ENCODE measurements at regions not wholly inside any gene's neighbourhood (a gene's known extent, or its start where the extent isn't known, plus 50 kb on each side); places are given as distances from the start of the nearest gene placed in this dataset.
A peak's percentile ranks its signal among the peaks of the same experiment; 100 is the strongest.
"Not testable (repeated sequence)": the region's sequence is repeated elsewhere in the genome, so short reads cannot be mapped to it uniquely, and the experiment has no call there.

DNA sequence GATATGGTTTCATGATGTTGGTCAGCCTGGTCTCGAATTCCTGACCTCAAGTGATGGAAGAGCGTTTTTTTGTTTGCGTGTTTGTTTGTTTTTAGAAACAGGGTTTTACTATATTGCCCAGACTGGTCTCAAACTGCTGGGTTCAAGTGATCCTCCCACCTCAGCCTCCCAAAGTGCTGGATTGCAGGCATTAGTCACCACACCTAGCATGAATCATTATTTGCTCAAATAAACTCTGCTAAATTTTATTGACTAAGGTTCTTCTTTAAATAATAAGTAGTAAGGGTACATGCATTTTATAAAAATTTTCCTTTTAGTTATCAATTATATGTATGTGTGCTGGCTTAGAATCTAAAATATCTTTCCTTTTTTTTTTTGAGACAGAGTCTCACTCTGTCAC, 52.9 kb downstream of the ZBTB9 start:
- ChIA-PET POLR2A (no interaction called here), CTCF (no interaction called here)
- Mint-ChIP-seq H3K4me3 (no peak overlapping the region), H3K9me3 (peaks cover 0 to 4% (median 0%) of the 10 kb centered on the region in 5 donors), H3K27ac (no peak overlapping the region), H3K36me3 (peaks cover 0 to 4% (median 0%) of the 10 kb centered on the region in 3 donors), H3K27me3 (peaks cover 2 to 16% of the 10 kb centered on the region in 2 donors), H3K4me1 (peaks cover 3 to 9% (median 4%) of the 10 kb centered on the region in 3 donors)
- Histone ChIP-seq H3K27me3 (ENCODE audit: insufficient read depth, low read length, poor library complexity, severe bottlenecking) (no peaks in the 10 kb centered on the region), H3K27ac (ENCODE audit: low read depth, low read length) (no peak overlapping the region), H3K9me3 (ENCODE audit: low read length) (no peaks in the 10 kb centered on the region), H3K4me1 (ENCODE audit: insufficient read depth, low read length) (peaks cover 3% of the 10 kb centered on the region), H3K4me3 (ENCODE audit: low read length) (no peak overlapping the region), H3K36me3 (ENCODE audit: insufficient read depth, low read length) (no peaks in the 10 kb centered on the region)
- no peak for DNase-seq

DNA sequence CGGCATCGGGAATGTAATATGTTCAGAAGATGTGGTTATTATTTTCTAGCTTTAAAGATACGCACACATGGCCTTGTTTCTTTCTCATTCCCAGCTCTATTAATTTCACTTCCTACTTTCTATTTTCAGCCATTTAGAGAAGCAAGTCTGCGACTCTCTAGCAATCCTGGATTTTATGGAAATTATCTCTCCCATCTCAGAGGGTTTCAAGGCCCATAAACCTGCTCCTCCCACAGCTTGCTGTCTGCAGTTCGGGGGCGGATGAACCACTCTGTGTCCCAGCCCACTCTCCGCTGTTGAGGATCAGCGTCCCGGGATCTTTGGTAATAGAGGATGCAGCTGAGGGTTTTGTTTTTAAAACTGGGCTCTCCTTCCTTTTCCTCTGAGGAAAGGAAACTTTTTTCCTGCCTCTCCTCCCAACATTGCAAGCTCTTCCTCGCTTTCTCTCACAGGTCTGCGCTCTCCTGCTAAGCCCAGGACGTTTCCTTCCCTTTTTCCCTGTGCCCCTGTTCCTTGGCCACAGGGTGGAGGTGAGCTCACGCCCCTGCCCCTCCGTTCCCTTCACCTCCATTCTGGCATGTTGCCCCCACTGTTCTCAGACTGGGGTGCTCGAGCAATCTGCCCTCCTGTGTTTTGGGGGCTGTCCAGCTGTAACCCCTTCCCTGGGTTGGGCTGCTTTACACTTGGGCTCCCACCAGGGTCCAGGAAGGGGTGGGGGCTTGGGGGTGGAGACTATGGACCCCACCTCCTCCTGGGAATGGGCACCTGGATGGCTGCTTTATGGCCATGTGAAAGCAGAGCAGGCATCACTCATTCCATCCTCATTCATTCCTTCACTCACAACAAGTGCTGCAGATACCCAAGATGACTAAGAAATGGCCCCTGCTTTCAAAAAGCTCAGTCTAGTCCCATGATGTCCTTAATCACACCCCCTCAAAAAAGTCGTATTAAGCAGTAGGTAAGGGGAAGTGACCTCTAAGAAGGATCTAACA, 54.9 kb downstream of the ZBTB9 start:
- Histone ChIP-seq H3K9me3 (ENCODE audit: low read length) (no peaks in the 10 kb centered on the region), H3K27ac (ENCODE audit: low read depth, low read length) (no peak overlapping the region), H3K4me3 (ENCODE audit: low read length) (no peak overlapping the region), H3K36me3 (ENCODE audit: insufficient read depth, low read length) (no peaks in the 10 kb centered on the region), H3K4me1 (ENCODE audit: insufficient read depth, low read length) (peaks cover 6% of the 10 kb centered on the region), H3K27me3 (ENCODE audit: insufficient read depth, low read length, poor library complexity, severe bottlenecking) (no peaks in the 10 kb centered on the region)
- Mint-ChIP-seq H3K4me3 (peak overlapping the region in 1 of 7 donors; percentile 44), H3K9me3 (no peaks in the 10 kb centered on the region), H3K36me3 (peaks cover 0 to 3% (median 0%) of the 10 kb centered on the region in 3 donors), H3K27me3 (peaks cover 2 to 23% of the 10 kb centered on the region in 2 donors), H3K4me1 (peaks cover 8 to 16% (median 12%) of the 10 kb centered on the region in 3 donors), H3K27ac (no peak overlapping the region)
- DNase-seq: no peak
- ChIA-PET CTCF (interaction anchor here (1.1 kb wide), 1 partner anchor 70 kb away, joined by 3 read pairs; no protein-coding TSS in a partner anchor), POLR2A (no interaction called here)

DNA sequence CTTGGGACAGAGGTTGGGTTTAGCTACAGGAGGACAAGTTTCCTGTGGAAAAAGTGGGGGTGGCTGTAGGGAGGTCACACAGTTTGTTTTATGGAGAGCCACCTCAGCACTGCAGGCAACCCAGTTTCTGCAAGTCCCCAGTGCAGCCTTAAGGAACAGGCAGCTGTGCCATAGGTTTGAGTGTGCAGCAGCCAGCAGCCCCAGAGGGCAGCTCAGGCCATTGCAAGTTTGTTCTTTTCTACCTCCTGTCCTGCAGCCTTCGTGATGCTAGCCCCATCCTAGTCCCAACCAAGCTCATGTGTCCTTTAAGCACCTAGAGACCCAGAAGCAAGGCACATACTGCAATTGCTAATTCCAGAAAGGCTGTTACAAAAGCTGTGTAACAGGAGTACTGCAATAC, 58.8 kb downstream of the ZBTB9 start:
- DNase-seq: no peak
- Histone ChIP-seq H3K4me1 (ENCODE audit: insufficient read depth, low read length) (peaks cover 6% of the 10 kb centered on the region), H3K9me3 (ENCODE audit: low read length) (no peaks in the 10 kb centered on the region), H3K36me3 (ENCODE audit: insufficient read depth, low read length) (no peaks in the 10 kb centered on the region), H3K27me3 (ENCODE audit: insufficient read depth, low read length, poor library complexity, severe bottlenecking) (no peaks in the 10 kb centered on the region), H3K4me3 (ENCODE audit: low read length) (no peak overlapping the region), H3K27ac (ENCODE audit: low read depth, low read length) (no peak overlapping the region)
- no peak overlapping the region for H3K4me3 Mint-ChIP-seq
- no peaks in the 10 kb centered on the region for H3K36me3 Mint-ChIP-seq
- ChIA-PET CTCF (interaction anchor here (0.6 to 1.0 kb wide), 2 partner anchors 9 to 129 kb away, joined by 3 read pairs; no protein-coding TSS in a partner anchor), POLR2A (no interaction called here)
- peaks cover 8 to 16% (median 12%) of the 10 kb centered on the region in 3 donors for H3K4me1 Mint-ChIP-seq
- no peaks in the 10 kb centered on the region for H3K9me3 Mint-ChIP-seq
- peaks cover 0 to 22% of the 10 kb centered on the region in 2 donors for H3K27me3 Mint-ChIP-seq
- no peak overlapping the region for H3K27ac Mint-ChIP-seq

GRCh38 chr6:33516726-33517125, 62.4 kb downstream of the ZBTB9 start:
- Mint-ChIP-seq H3K27ac (no peak overlapping the region), H3K9me3 (no peaks in the 10 kb centered on the region), H3K36me3 (no peaks in the 10 kb centered on the region), H3K4me3 (no peak overlapping the region), H3K27me3 (peaks cover 0 to 9% of the 10 kb centered on the region in 2 donors), H3K4me1 (peaks cover 8 to 12% (median 11%) of the 10 kb centered on the region in 3 donors)
- no peak for DNase-seq
- CTCF ChIA-PET: interaction anchor here (0.6 kb wide), 1 partner anchor 39 kb away, joined by 3 read pairs; no protein-coding TSS in a partner anchor
- Histone ChIP-seq H3K27me3 (ENCODE audit: insufficient read depth, low read length, poor library complexity, severe bottlenecking) (no peaks in the 10 kb centered on the region), H3K4me1 (ENCODE audit: insufficient read depth, low read length) (peaks cover 6% of the 10 kb centered on the region), H3K36me3 (ENCODE audit: insufficient read depth, low read length) (no peaks in the 10 kb centered on the region), H3K27ac (ENCODE audit: low read depth, low read length) (no peak overlapping the region), H3K4me3 (ENCODE audit: low read length) (no peak overlapping the region), H3K9me3 (ENCODE audit: low read length) (no peaks in the 10 kb centered on the region)
- POLR2A ChIA-PET: no interaction called here

GRCh38 chr6:33520636-33521488, 59.2 kb downstream of the BAK1 start:
- DNase-seq; H3K4me3 Mint-ChIP-seq; H3K4me1 ChIP-seq (ENCODE audit: insufficient read depth, low read length); H3K27me3 ChIP-seq (ENCODE audit: insufficient read depth, low read length, poor library complexity, severe bottlenecking); H3K27ac ChIP-seq (ENCODE audit: low read depth, low read length); CTCF ChIA-PET; H3K27me3 Mint-ChIP-seq; H3K27ac Mint-ChIP-seq; H3K9me3 ChIP-seq (ENCODE audit: low read length); H3K36me3 ChIP-seq (ENCODE audit: insufficient read depth, low read length); H3K4me3 ChIP-seq (ENCODE audit: low read length); H3K36me3 Mint-ChIP-seq; H3K4me1 Mint-ChIP-seq; POLR2A ChIA-PET; H3K9me3 Mint-ChIP-seq: not testable (repeated sequence)

GRCh38 chr6:33521489-33522091, 58.5 kb downstream of the BAK1 start:
- no peaks in the 10 kb centered on the region for H3K27me3 ChIP-seq (ENCODE audit: insufficient read depth, low read length, poor library complexity, severe bottlenecking)
- no peaks in the 10 kb centered on the region for H3K9me3 ChIP-seq (ENCODE audit: low read length)
- Mint-ChIP-seq H3K36me3 (no peaks in the 10 kb centered on the region), H3K27me3 (peaks cover 0 to 2% of the 10 kb centered on the region in 2 donors), H3K4me1 (no peaks in the 10 kb centered on the region), H3K4me3 (no peak overlapping the region), H3K9me3 (no peaks in the 10 kb centered on the region), H3K27ac (no peak overlapping the region)
- no peak for DNase-seq
- H3K27ac ChIP-seq (ENCODE audit: low read depth, low read length): no peak overlapping the region
- no peaks in the 10 kb centered on the region for H3K36me3 ChIP-seq (ENCODE audit: insufficient read depth, low read length)
- H3K4me3 ChIP-seq (ENCODE audit: low read length): no peak overlapping the region
- ChIA-PET POLR2A (no interaction called here), CTCF (no interaction called here)
- no peaks in the 10 kb centered on the region for H3K4me1 ChIP-seq (ENCODE audit: insufficient read depth, low read length)

Measured in CD8-positive, alpha-beta memory T cell (primary cell).